ENCODE measurements at regions not wholly inside any gene's neighbourhood (a gene's known extent, or its start where the extent isn't known, plus 50 kb on each side); places are given as distances from the start of the nearest gene placed in this dataset.

DNA sequence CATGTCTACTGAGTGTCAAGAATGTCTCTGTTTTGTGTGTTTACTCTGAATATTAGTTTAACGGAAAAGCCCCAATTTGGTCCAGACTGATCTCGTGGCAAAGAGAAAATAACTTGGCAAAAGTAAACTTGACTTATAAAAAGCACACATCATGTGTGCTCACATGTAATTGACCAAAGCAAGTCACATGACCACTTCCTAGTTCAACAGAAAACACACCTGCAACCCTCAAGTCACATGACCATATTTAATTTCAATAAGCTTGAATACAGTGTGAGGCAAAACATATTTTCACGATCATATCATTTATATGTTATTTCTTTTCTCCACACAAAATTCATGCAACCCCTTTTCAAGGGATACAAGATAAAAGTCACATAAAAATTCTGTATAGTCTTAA, 662.4 kb downstream of the SLITRK1 start:
- no peak for DNase-seq (ENCODE audit: low read depth)

DNA sequence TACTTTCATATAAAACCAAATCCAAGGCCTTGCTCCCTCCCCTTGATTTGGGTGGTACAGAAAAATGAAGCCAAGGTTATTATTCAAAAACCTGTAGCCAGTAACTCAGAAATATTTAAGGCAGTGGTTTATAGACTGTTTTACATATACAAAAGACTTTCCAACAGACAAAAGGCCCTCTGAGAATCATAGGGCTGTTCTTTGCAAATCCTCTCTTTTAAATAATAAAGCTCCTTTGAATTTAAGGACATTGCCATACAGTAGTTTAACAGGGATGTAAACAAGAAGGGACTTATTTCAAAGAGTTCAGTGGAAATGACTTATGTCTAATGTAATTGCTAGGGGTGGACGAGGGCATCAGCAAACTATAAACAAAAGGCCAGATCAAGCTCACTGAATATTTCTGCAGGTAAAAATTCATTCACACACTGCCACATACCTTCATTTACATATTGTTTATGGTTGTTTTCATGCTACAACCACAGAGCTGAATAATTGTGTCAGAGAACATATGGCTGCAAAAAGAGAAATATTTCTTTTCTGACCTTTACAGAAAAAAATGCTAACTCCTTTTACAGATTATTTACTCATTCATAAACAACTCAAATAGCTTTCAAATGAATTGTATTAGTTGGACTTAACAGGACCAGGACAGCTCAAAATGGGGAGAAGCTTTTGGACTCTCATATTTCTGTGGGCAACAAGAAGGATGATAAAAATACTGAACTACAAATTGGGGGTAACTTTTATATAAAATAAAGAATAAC, 665.6 kb downstream of the SLITRK1 start:
- DNase-seq (ENCODE audit: low read depth): no peak

DNA sequence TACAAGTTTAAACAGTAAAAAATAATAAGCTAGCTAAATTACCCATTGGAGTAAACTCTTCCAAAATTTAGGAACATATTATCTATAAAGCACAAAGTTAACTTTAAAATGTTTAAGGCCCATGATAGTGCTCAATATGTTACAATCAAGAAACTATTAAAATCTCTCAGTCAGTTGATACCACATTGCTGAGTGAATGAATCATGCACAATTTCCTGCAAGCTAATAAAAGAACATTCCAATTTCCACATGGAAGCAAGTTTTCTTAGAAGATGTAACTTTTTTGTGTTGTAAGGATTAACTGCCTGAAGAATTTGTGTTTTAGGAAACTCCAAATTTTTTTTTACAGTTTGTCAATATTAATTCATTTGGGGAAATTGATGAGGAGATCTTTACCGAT, 666.6 kb downstream of the SLITRK1 start:
- peak; percentile 63 for DNase-seq (ENCODE audit: low read depth)

DNA sequence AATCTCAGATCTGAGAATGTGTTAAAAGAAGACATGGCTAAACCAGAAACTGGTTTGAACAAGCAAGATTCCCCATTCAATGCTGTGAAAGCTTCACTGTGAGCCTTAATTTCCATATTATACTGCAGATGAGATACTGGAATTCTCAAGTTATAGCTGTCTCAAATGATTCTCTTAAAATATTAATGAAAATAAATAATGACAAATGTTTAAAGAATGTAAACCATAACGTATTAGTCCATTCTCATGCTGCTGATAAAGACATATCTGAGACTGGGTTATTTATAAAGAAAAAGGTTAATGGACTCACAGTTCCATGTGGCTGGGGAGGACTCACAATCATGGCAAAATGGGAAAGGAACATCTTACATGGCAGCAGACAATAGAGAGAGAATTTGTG, 667.8 kb downstream of the SLITRK1 start:
- DNase-seq (ENCODE audit: low read depth): no peak

DNA sequence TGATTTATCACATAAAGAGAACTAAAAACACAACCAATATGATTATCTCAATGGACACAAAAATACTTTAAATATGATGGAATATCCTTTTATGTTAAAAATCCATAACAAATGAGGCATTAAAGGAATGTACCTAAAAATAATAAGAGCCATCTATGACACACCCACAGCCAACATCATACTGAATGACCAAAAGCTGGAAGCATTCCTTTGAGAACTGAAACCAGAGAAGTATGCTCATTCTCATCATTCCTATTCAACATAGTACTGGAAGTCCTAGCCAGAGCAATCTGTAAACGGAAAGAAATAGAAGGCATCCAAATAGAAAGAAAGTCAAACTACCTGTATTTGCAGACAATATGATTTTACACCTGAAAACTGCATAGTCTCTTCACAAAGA, 671.0 kb downstream of the SLITRK1 start:
- no peak for DNase-seq (ENCODE audit: low read depth)

DNA sequence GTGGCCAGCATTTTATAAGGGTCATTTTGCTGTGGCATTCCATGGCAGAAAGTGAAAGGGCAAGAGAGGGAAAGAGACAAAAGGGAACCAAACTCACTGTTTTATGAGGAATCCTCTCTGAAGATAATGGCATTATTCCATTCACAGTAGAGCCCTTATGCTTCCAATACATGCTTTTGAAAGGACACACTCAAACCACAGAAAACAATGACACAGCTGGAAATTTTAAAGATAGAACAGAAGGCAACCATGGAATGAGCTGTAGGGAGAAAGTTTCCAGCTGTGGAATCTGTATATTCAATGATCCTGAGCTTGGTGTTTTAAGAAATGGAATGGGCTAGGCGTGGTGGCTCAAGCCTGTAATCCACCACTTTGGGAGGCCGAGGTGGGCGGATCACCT, 677.4 kb downstream of the SLITRK1 start:
- no peak for DNase-seq (ENCODE audit: low read depth)

DNA sequence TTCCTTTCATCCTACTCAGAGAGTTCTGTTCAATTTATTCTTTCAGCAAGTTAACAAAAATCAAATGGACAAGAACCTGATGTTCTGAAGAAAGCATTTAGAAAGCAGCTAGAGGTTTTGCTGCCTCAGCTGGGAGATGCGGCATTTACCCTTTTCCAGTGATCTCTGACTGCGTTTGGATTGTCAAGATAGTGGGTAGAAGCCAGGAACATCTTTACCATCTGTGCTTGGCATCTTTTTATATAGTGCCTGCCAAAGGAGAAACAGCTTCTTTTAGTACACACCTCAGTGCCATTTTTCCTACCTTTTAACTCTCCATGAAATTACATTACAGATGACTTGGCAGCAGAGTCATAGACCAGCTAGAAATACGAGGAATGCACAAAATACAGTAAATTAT, 680.8 kb downstream of the SLITRK1 start:
- no peak for DNase-seq (ENCODE audit: low read depth)

DNA sequence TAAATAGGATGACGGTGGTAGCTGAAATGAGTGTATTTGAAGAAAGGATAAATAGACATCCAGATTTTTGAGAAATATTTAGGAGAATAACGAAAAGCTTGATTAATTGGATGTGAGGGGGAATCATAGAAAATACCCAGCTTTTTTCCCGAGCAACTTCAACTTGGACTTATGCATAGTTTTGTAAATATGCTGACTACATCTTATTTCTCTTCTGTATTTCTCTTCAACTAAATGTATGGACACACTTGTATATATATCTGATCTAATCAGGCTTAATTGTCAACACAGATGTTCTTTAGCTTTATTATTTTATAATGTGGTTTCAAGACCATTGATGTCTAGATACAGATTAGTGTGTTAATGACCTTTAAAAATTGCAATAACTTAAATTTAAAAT, 685.0 kb downstream of the SLITRK1 start:
- DNase-seq (ENCODE audit: low read depth): no peak

DNA sequence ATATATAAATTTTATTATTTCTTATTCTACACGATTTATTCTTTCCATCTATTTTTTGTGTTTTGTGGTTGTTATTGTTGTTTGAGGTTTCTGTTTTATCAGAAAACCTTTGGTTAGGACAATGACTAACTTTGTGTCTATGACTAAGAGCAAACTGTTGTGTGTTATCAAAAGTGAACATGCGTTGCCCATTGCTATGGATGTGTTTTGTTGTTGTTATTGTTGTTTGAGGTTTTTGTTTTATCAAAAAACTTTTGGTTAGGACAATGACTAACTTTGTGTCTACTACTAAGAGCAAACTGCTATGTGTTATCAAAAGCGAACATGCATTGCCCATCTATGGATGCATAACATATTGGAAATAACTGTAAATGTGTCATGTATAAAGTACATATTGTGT, 692.3 kb downstream of the SLITRK1 start:
- no peak for DNase-seq (ENCODE audit: low read depth)

DNA sequence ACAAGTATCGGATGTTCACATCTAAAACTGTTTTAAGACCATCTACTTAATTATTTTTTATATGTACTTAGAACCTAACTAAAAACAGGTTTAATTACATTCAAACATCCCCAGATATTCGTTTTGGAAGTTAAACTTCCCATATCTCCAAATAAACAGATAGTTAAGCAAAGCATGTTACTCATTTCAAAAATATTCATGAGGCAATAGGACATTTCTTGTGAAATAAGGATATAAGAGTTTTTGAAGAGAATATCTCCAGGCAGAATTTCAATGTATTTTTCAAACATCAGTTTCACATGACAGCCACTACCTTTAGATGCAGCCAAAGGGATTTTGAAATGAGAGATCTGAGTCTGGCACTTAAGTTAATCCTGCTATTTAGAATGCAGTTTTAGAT, 697.5 kb downstream of the SLITRK1 start:
- peak; percentile 73 for DNase-seq (ENCODE audit: low read depth)

DNA sequence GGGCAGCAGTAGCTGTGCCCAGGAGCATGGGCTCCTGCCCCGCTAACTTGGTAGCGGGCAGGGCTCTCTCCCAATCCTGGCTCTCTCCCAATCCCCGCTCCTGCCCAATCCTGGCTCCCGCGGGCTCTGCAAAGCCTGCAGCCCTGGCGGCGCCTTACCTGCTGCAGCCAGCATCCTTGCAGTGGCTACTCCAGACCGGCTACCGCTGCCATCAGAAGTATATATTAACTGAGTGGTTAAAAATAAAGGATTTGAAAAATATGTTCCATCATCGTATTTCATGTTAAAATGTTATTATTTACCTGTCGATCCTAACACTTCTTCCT, 698.2 kb downstream of the SLITRK1 start:
- DNase-seq (ENCODE audit: low read depth): no peak

DNA sequence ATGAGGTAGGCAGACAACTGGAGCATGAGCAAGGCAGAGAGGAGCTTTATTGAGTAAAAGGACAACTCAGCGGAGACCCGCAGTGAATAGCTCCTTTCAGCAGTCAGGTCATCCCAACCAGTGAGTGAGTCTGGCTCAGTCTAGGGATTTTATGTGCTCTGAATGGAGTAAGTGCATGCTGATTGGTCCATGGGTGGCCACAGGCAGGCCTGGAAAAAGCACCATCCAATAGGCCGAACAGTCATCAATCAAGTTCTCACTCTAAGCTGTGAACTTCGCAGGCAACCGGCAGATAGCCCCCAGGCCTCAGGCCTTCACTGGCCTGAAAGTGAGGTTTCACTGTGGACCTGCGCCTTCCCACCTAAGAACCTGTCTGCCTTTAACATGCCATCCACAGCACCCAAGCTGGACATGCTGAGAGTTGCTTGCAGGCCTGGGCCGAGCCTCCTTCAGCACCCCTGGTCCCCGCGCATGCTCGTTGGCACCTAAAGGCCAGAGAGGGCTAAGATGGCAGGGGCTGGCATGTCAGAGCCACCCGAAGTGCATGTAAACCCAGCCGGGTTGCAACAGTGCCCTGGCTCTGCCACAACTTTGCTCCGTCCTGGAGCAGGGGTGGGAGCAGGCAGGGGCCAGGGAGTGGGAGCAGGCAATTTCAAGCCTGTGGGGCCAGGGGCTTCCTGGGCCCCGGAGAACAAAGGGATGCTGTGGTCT, 698.7 kb downstream of the SLITRK1 start:
- no peak for DNase-seq (ENCODE audit: low read depth)

DNA sequence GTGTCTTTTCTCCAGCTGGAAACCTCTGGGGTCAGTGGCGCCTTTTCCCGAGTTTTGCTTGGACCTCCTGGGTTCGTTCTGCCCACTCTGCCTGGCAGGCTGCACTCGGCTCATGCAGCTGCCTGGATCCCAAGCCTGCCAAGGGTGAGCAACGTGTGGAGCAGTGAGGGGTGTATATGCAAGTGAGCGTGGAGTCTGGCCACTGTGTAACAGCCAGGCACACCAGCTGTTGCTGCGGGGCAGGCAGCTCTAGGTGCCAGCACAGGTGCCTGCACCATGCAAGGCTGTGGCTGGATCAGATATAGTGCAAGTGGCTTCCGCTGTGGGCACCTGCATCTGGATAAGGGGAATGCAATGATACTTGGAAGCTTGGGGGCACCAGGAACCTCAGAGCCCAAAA, 699.4 kb downstream of the SLITRK1 start:
- no peak for DNase-seq (ENCODE audit: low read depth)

DNA sequence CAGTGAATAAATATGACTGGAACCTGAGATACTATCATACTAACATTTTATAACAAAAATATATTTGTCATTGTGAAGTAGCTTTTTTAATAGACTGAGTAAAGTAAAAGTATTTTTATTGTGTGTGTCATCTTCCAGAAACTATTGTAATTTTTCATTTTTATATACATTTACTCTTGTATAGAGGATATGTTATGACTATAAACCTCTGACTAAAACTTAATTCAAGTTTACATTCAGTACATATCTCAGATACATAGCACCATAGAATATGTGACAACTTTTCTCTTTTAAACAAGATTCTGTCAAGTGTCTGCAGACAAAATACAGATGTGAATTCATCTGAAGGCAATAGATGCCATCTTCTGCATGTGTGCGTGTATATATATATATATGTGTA, 704.3 kb downstream of the SLITRK1 start:
- DNase-seq (ENCODE audit: low read depth): no peak

DNA sequence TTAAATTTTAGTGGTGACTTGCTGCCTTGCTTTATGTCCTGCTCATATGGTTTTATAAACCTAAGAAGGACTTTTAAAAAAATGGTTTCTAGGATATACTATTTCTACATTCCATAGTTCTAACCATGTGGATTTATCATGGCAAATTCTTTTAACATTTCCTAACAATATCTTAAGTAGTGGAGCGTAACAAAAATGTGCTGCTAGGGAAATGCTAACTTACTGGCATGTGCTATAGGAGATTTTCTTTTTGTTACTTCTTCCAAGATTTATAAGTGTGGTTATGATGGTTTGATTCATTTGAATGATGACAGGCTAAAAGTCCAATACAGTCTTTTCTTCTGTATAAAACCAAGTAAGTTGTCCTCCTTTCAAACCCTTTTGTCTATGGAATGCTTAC, 713.7 kb downstream of the SLITRK1 start:
- DNase-seq (ENCODE audit: low read depth): no peak

DNA sequence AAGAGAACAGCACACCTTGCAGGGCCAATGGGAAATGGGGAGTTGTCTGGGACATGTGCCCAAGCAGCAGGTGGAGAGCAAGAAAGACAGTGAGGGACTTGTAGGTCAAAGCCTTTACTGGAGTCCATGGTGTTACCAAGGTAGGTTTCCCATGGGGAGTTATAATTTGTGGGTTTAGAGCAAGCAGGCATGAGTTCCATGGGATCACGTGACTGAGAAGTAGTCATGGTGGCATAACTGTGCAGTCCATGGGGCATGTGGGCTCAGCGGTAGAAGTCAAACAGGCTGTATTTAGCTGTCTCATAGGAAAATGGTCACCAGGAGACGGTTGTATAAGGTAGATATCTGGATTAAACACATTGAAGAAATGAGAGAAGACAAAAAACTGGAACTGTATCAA, 715.1 kb downstream of the SLITRK1 start:
- DNase-seq (ENCODE audit: low read depth): no peak

DNA sequence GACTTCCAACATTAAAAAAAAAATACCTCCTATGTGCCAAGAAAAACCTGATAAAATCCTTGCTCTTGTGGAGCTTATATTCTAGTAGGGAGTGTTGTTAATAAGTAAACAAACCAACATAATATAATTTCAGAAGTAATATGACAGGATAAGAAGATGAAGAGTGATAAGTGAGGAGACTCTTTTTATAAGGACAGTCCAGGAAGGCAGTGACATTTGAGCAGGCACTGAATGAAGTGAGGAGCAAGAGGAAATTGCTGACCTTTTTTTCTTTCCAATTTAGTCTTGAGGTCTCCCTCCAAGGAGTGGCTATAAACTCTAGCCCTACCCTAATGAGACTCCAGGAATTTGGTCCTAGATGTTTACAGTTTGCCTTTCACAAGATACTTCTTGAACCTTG, 715.7 kb downstream of the SLITRK1 start:
- no peak for DNase-seq (ENCODE audit: low read depth)

DNA sequence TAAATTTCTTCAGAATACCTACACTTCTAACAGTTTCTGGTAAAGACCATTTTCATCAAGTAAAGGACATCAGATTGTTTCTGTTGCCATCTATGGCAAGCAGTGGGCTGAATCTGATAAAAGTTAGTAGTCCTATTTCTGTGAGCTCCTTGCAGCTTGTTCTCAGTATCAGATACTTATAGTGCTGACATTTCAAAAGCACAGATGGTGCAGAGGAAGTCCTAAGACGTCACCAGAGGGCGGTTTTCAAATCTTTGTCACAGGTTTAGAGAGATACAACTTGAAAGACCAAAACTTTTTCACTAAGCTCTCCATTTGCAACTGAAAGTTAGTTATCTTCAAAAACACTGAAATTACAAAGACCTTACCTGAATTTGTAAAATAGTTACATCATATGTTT, 719.8 kb downstream of the SLITRK1 start:
- DNase-seq (ENCODE audit: low read depth): no peak

DNA sequence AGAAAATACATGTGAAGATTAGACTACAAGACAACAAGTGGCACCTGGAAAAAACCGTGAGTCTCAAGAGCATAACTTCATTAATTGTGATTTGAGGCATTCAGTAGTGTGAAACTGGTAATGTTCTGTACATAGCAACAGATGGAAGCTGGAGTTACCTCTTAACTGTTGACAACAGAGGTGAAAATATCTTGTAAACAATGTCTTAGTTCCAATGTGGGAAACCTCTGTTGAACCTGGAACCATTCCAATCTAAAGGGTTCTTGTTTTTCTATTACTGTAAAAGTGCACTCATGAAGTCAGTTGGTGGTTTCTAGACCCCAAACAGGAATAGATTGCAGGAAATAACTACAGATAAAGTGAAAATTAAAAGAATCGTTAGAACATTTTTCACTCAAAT, 728.4 kb downstream of the SLITRK1 start:
- DNase-seq (ENCODE audit: low read depth): no peak

DNA sequence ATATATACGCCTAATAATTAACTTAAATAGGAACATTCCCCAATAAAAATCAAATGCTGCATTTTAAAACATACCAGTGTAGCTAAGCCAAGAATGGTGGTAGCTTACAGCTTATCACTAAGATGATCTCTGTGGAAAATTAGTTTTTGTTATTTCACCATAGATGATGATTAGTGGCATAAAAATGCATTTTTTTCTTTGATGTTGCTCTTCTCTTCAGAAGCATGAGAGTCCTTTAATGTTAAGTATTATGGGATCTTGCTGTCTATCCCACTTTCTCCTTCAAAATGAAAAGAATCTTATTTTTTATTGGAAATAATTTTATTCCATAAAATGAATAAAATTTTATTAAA, 731.0 kb downstream of the SLITRK1 start:
- no peak for DNase-seq (ENCODE audit: low read depth)

DNA sequence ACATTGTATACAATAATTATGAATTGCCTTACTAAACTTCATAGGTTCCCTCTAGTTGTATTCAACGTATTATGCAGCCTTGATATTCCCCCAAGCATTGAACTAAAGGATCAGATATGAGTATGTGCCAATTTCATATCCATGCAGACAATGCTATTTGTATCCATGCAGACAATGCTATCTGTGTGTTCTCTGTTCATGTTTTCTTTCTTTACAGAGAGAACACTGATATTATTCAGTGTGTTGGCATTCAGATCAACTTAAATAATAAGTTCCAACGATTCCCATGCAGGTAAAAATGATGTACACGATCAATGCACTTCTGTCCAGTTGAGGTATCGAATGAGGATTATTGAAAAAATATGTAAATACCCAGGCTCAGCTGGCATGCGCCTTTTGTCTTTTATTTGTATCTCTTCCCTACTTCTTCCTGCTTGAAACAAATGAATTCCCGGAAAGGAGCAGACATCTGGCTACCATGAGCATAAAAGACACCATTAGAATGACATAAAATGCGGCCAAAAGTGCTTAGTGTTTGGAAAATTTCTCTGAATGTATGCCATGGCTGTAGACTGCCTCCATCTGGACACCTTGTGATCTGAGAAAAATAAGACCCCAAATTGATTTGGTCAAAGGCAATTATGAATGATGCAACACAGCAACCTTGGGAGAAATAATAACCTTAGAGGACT, 731.5 kb downstream of the SLITRK1 start:
- peak; percentile 43 for DNase-seq (ENCODE audit: low read depth)

DNA sequence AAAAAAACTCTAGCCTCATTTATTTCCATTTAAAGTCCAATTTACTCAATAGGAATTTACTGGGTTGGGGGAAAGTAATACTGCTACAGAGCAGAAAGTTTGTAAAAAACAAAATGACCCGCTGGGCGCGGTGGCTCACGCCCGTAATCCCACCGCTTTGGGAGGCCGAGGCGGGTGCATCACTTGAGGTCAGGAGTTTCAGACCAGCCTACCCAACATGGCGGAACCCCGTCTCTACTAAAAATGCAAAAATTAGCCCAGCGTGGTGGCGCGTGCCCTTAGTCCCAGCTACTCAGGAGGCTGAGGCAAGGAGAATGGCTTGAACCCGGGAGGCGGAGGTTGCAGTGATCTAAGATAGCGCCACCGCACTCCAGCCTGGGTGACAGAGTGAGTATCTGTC, 745.6 kb downstream of the SLITRK1 start:
- DNase-seq (ENCODE audit: low read depth): no peak

DNA sequence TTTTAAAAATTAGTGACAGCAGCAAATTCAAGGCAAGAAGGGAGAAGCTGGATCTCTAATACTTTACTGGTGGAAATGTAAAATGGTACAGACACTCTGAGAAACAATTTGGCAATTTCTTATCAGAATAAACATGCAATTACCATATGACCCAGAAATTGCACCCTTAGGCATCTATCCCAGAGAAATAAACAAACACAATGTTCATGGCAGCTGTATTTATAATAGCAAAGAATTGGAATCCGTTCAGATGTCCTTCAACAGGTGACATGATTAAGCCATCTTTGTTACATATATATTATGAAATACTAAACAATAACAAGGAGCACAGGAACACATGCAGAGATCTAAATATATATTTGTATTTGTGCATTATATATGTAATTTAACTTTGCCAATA, 756.5 kb downstream of the SLITRK1 start:
- DNase-seq (ENCODE audit: low read depth): no peak

DNA sequence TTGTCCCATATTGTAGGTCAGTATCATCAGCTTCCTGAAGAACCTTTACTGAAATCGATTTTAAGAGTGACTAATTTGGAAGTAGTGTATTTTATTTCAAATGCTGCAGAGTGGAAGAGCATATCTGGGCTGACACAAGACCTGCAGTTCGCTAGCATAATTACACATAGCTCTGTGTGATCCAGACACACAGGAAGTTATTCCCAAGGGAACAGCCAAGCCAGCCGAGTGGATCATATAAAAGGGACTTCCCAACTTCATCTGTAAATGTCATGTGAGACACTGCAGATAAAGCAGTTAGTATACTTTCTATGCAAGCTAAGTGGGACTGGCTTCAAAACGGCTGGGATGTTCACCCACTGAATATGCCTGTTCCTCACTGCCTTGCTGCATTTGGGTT, 760.4 kb downstream of the SLITRK1 start:
- DNase-seq (ENCODE audit: low read depth): no peak
